PC-9 (cell line): ENCODE measurements at regions not wholly inside any gene's neighbourhood (a gene's known extent, or its start where the extent isn't known, plus 50 kb on each side); places are given as distances from the start of the nearest gene placed in this dataset.

Experiments used
- BruUV-seq: library from RNA; stranded (reverse); fragments of 400-500 nt; replicated peaks from 2 replicates; lab custom pipeline; 2021; lab: Mats Ljungman, UMichigan
- CTCF ChIA-PET: fragments of 300-600 bp; sonication (Branson Sonifier 250); formaldehyde crosslinking; loops from one replicate; lab custom pipeline; 2022; ENCODE audit warnings: antibody characterized with exemption; lab: Charles Lee
- POLR2A ChIA-PET: fragments of 300-600 bp; sonication (Branson Sonifier 250); formaldehyde crosslinking; loops from one replicate; lab custom pipeline; 2022; ENCODE audit warnings: antibody characterized with exemption; ENCODE audit not compliant: unreplicated experiment; lab: Charles Lee
- DNase-seq, 2 experiments: peaks; one replicate each; pipeline versions ENCODE4 v3.0.0 to v3.0.0-alpha.2; 2015 to 2022; ENCODE audit warnings: mixed read lengths in 1 of 2
- H2AFZ ChIP-seq: fragments of 200-600 bp; sonication (generic); 2 replicates; pipeline ENCODE4 v1.8.1; 2017; ENCODE audit warnings: antibody characterized with exemption
- H3F3A ChIP-seq: fragments of 200-600 bp; sonication (generic); 2 replicates; pipeline ENCODE4 v1.8.1; 2017; ENCODE audit warnings: antibody characterized with exemption, mild to moderate bottlenecking, low read depth; ENCODE audit not compliant: insufficient read depth
- H3K27ac ChIP-seq: fragments of 200-600 bp; sonication (generic); 2 replicates; pipeline ENCODE4 v1.6.1; 2016; ENCODE audit warnings: mixed run types
- H3K27me3 ChIP-seq: fragments of 200-600 bp; sonication (generic); 2 replicates; pipeline ENCODE4 v1.6.1; 2016; ENCODE audit warnings: low read depth, mixed run types; ENCODE audit not compliant: insufficient read depth
- H3K36me3 ChIP-seq: fragments of 200-600 bp; sonication (generic); 2 replicates; pipeline ENCODE4 v1.6.1; 2016; ENCODE audit warnings: low read depth, mixed run types
- H3K4me1 ChIP-seq: fragments of 200-600 bp; sonication (generic); replicated peaks from 2 replicates; pipeline ENCODE4 v1.6.1; 2016; ENCODE audit warnings: mixed run types; ENCODE audit not compliant: insufficient read depth
- H3K4me2 ChIP-seq: fragments of 200-600 bp; sonication (generic); 2 replicates; pipeline ENCODE4 v1.6.1; 2017; ENCODE audit warnings: mixed run types
- H3K4me3 ChIP-seq: fragments of 200-600 bp; sonication (generic); 2 replicates; pipeline ENCODE4 v1.6.1; 2016; ENCODE audit warnings: mixed run types
- H3K79me2 ChIP-seq: fragments of 200-600 bp; sonication (generic); 2 replicates; pipeline ENCODE4 v1.6.1; 2017; ENCODE audit warnings: low read depth, mixed run types
- H3K9me2 ChIP-seq: fragments of 200-600 bp; sonication (generic); 2 replicates; pipeline ENCODE4 v1.8.1; 2017; ENCODE audit warnings: mild to moderate bottlenecking; ENCODE audit not compliant: insufficient read depth
- H3K9me3 ChIP-seq: fragments of 200-600 bp; sonication (generic); 2 replicates; pipeline ENCODE4 v1.8.1; 2016; ENCODE audit warnings: low read depth; ENCODE audit not compliant: insufficient read depth
- H4K20me1 ChIP-seq: fragments of 200-600 bp; sonication (generic); 2 replicates; pipeline ENCODE4 v1.8.1; 2017; ENCODE audit not compliant: insufficient read depth
- EZH2 ChIP-seq: fragments of 200-600 bp; sonication (generic); IDR thresholded peaks from 2 replicates; pipeline ENCODE4 v1.8.0; 2017; ENCODE audit warnings: antibody characterized with exemption, low read depth
- intact Hi-C: fragments of 100-400 bp; cut with micrococcal nuclease; formaldehyde crosslinking; loops from one replicate; pipeline ENCODE4 v1.10.0; 2022; ENCODE audit not compliant: unreplicated experiment
- TF ChIP-seq, protein P1 (sequence below): fragments of 200-600 bp; sonication (generic); conservative IDR thresholded peaks from 2 replicates; pipeline ENCODE4 v1.6.1; 2017; ENCODE audit warnings: mixed run types, antibody characterized with exemption, mild to moderate bottlenecking, moderate library complexity

DNA sequence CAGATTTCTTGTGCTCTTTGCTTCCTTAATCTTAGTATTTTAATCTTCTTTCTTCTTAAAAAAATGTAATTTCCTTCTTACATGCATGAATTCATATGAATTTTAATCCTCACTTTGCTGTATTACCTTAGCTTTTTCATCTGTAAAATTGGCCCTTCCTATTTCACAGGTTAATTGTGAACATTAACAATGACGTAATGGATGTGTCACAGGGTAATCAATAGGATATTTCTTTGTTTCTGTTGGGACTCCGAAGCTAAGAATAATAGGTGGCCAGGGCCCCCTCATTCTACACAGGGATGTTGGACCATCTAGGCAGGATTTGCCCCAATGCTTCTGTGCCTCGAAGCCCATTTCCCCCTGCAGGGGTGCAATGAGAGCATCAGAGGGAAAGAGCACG, 187.4 kb upstream of the NFIB start:
- CTCF ChIA-PET: no interaction called here
- intact Hi-C loops: no loop called here

DNA sequence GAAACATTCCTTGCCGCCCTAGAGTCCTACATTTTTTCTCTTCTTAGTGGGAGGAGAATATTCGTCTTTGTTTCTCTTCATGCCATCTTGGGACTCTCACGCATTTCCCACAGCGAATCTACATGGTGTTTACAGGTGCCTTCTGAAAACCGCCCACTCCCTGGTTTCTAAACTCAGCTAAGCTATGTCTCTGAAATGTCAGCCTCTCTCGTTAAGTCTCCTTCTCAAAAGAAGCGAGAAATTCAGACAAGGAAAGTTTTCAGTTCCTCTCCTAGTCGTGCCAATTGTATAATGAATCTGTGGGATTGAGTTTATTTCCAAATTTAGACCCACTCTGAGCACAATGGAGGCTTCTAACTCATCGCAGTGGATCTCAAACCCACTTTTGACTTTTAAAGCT, 186.8 kb upstream of the NFIB start:
- CTCF ChIA-PET: no interaction called here
- POLR2A ChIA-PET: no interaction called here
- TF ChIP-seq EZH2: no peak
- TF ChIP-seq, protein P1, sequence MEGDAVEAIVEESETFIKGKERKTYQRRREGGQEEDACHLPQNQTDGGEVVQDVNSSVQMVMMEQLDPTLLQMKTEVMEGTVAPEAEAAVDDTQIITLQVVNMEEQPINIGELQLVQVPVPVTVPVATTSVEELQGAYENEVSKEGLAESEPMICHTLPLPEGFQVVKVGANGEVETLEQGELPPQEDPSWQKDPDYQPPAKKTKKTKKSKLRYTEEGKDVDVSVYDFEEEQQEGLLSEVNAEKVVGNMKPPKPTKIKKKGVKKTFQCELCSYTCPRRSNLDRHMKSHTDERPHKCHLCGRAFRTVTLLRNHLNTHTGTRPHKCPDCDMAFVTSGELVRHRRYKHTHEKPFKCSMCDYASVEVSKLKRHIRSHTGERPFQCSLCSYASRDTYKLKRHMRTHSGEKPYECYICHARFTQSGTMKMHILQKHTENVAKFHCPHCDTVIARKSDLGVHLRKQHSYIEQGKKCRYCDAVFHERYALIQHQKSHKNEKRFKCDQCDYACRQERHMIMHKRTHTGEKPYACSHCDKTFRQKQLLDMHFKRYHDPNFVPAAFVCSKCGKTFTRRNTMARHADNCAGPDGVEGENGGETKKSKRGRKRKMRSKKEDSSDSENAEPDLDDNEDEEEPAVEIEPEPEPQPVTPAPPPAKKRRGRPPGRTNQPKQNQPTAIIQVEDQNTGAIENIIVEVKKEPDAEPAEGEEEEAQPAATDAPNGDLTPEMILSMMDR: no peak
- H3K4me1 ChIP-seq: no peaks in the 10 kb centered on the region
- H3K27me3 ChIP-seq: no peaks in the 10 kb centered on the region
- DNase-seq: no peak
- no peaks in the 10 kb centered on the region for H3K36me3 ChIP-seq
- no peak overlapping the region; the same call in 1 of the 2 replicates for H2AFZ ChIP-seq
- H3K27ac ChIP-seq: no peak overlapping the region
- no peaks in the 10 kb centered on the region for H3K9me3 ChIP-seq
- no peaks in the 10 kb centered on the region for H4K20me1 ChIP-seq
- H3K4me2 ChIP-seq: no peak overlapping the region
- no peak overlapping the region for H3K4me3 ChIP-seq
- BruUV-seq: no TSS peak
- no peaks in the 10 kb centered on the region for H3K9me2 ChIP-seq
- no peaks in the 10 kb centered on the region for H3K79me2 ChIP-seq
- intact Hi-C loops: no loop called here
- H3F3A ChIP-seq: no peaks in the 10 kb centered on the region

More for the DNA sequence above, 187.4 kb upstream of the NFIB start:
- H3K27ac ChIP-seq: no peak overlapping the region
- no peak overlapping the region for H3K4me3 ChIP-seq
- no TSS peak for BruUV-seq
- no peaks in the 10 kb centered on the region for H3K27me3 ChIP-seq
- H3K4me1 ChIP-seq: no peaks in the 10 kb centered on the region
- H3K9me3 ChIP-seq: no peaks in the 10 kb centered on the region
- no peaks in the 10 kb centered on the region for H3K9me2 ChIP-seq
- POLR2A ChIA-PET: no interaction called here
- no peaks in the 10 kb centered on the region for H3F3A ChIP-seq
- TF ChIP-seq EZH2: no peak
- TF ChIP-seq, protein P1: no peak
- no peak overlapping the region for H2AFZ ChIP-seq
- no peak overlapping the region for H3K4me2 ChIP-seq
- H3K36me3 ChIP-seq: no peaks in the 10 kb centered on the region
- no peaks in the 10 kb centered on the region for H3K79me2 ChIP-seq
- DNase-seq: no peak
- H4K20me1 ChIP-seq: no peaks in the 10 kb centered on the region

DNA sequence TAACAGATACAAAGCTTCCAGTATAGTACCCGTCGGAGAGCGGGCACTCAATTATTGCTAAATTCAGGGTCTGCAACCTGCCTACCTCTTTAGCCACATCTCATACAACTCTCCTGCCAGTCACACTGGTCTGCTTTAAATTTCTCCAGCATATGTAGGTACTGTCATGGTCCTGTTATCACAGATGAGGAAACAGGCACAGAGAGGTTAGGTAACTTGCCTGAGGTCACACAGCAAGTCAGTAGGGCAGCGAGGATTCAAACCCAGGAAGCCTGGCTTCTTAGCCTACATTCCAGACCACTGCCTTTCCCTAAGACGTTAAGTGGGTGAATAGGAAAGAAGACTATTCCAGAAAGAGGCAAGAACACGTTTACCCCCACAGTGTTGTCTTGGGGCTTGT, 186.0 kb upstream of the NFIB start:
- BruUV-seq: no TSS peak
- H2AFZ ChIP-seq: no peak overlapping the region
- H3K36me3 ChIP-seq: no peaks in the 10 kb centered on the region
- H3K4me2 ChIP-seq: no peak overlapping the region
- no peaks in the 10 kb centered on the region for H3K79me2 ChIP-seq
- H3K4me3 ChIP-seq: no peak overlapping the region
- no peak overlapping the region for H3K27ac ChIP-seq
- intact Hi-C loops: no loop called here
- no peak for DNase-seq
- no peaks in the 10 kb centered on the region for H4K20me1 ChIP-seq
- CTCF ChIA-PET: no interaction called here
- no peaks in the 10 kb centered on the region for H3F3A ChIP-seq
- POLR2A ChIA-PET: no interaction called here
- H3K9me2 ChIP-seq: no peaks in the 10 kb centered on the region
- H3K9me3 ChIP-seq: no peaks in the 10 kb centered on the region
- TF ChIP-seq EZH2: no peak
- TF ChIP-seq, protein P1: no peak
- H3K27me3 ChIP-seq: no peaks in the 10 kb centered on the region
- no peaks in the 10 kb centered on the region for H3K4me1 ChIP-seq
